ENCODE measurements at regions not wholly inside any gene's neighbourhood (a gene's known extent, or its start where the extent isn't known, plus 50 kb on each side); places are given as distances from the start of the nearest gene placed in this dataset.

DNA sequence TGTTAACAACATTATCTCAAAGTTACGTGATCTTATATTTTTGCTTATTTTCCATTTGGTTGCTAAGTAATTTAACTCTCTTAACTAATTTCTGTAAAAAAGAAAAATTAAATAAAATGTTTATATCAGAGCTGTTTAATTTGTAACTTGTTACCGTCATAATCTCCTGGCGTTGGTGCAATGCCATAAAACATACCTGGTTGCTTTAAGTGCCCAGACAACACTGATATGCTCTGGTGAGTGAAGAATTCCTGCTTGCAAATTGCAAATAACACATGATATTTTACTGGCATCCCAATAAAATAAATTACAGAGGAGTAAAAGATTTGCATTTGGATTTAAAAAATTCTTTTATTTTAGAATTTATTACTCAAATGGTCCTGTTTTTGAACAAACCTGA, 640.1 kb upstream of the MIS18BP1 start:
- TF ChIP-seq, protein P1, sequence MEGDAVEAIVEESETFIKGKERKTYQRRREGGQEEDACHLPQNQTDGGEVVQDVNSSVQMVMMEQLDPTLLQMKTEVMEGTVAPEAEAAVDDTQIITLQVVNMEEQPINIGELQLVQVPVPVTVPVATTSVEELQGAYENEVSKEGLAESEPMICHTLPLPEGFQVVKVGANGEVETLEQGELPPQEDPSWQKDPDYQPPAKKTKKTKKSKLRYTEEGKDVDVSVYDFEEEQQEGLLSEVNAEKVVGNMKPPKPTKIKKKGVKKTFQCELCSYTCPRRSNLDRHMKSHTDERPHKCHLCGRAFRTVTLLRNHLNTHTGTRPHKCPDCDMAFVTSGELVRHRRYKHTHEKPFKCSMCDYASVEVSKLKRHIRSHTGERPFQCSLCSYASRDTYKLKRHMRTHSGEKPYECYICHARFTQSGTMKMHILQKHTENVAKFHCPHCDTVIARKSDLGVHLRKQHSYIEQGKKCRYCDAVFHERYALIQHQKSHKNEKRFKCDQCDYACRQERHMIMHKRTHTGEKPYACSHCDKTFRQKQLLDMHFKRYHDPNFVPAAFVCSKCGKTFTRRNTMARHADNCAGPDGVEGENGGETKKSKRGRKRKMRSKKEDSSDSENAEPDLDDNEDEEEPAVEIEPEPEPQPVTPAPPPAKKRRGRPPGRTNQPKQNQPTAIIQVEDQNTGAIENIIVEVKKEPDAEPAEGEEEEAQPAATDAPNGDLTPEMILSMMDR (IDR thresholded peaks at IDR 0.05) = no peak
- no peak for TF ChIP-seq ZFX (IDR thresholded peaks at IDR 0.05; ENCODE audit: borderline replicate concordance)

Data from 22Rv1 (cell line).